ENCODE measurements at regions not wholly inside any gene's neighbourhood (a gene's known extent, or its start where the extent isn't known, plus 50 kb on each side); places are given as distances from the start of the nearest gene placed in this dataset.

GRCh38 chr4:17164666-17165065 is 266.2 kb upstream of the LDB2 start:
- DNase-seq (no peak), ATAC-seq (no peak)
- no peaks in the 10 kb centered on the region for H3K36me3 Mint-ChIP-seq
- Histone ChIP-seq H3K4me3 (ENCODE audit: low read length) (no peak overlapping the region), H3K36me3 (ENCODE audit: control insufficient read depth, insufficient read depth, low read length) (no peaks in the 10 kb centered on the region), H3K27ac (ENCODE audit: low read length) (no peak overlapping the region), H3K4me1 (ENCODE audit: control insufficient read depth, insufficient read depth, low read length) (no peaks in the 10 kb centered on the region), H3K27me3 (ENCODE audit: control insufficient read depth, insufficient read depth, low read length) (no peaks in the 10 kb centered on the region), H3K9me3 (ENCODE audit: control insufficient read depth, insufficient read depth, low read length) (no peaks in the 10 kb centered on the region)
- no peaks in the 10 kb centered on the region for H3K4me1 Mint-ChIP-seq
- no peak overlapping the region for H3K4me3 Mint-ChIP-seq
- H3K27me3 Mint-ChIP-seq (ENCODE audit: low read depth in 2 of 2), result no peaks in the 10 kb centered on the region
- TF ChIP-seq CTCF (IDR thresholded peaks at IDR 0.05), result no peak
- H3K9me3 Mint-ChIP-seq, result peaks cover 8% of the 10 kb centered on the region in 2 donors
- 70% methylated on average over 2 of the region's 2 CpGs for WGBS (ENCODE audit: insufficient coverage)
- no peak overlapping the region for H3K27ac Mint-ChIP-seq
- intact Hi-C loops (cut with micrococcal nuclease), result no loop called here

DNA sequence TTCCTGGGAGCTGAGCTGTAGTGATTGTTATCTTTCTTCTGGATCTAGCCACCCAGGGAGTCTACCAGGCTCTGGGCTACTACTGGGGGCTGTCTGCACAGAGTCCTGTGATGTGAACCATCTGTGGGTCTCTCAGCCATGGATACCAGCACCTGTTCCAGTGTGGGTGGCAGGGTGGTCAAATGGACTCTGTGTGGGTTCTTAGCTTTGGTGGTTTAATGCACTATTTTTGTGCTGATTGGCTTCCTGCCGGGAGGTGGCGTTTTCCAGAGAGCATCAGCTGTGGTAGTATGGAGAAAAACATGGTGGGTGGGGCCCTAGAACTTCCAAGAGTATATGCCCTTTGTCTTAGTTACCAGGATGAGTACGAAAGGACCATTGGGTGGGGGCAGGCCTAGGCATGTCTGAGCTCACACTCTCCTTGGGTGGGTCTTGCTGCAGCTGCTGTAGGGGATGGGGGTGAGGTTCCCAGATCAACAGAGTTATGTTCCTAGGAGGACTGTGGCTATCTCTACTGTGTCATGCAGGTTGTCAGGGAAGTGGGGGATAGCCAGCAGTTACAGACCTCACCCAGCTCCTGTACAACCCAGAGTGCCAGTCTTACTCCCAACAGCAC is 264.8 kb upstream of the LDB2 start:
- H3K4me3 ChIP-seq (ENCODE audit: low read length), result no peak overlapping the region
- no peaks in the 10 kb centered on the region for H3K4me1 ChIP-seq (ENCODE audit: control insufficient read depth, insufficient read depth, low read length)
- intact Hi-C loops (cut with micrococcal nuclease), result no loop called here
- no peaks in the 10 kb centered on the region for H3K36me3 ChIP-seq (ENCODE audit: control insufficient read depth, insufficient read depth, low read length)
- Mint-ChIP-seq H3K27ac (no peak overlapping the region), H3K27me3 (ENCODE audit: low read depth in 2 of 2) (no peaks in the 10 kb centered on the region), H3K9me3 (peaks cover 8 to 11% of the 10 kb centered on the region in 2 donors), H3K4me3 (no peak overlapping the region), H3K4me1 (no peaks in the 10 kb centered on the region), H3K36me3 (no peaks in the 10 kb centered on the region)
- WGBS (ENCODE audit: insufficient coverage), result 83% methylated on average over 3 of the region's 3 CpGs
- TF ChIP-seq CTCF (IDR thresholded peaks at IDR 0.05), result no peak
- no peaks in the 10 kb centered on the region for H3K9me3 ChIP-seq (ENCODE audit: control insufficient read depth, insufficient read depth, low read length)
- H3K27me3 ChIP-seq (ENCODE audit: control insufficient read depth, insufficient read depth, low read length), result no peaks in the 10 kb centered on the region
- DNase-seq, result no peak
- no peak overlapping the region for H3K27ac ChIP-seq (ENCODE audit: low read length)
- ATAC-seq, result no peak

GRCh38 chr4:17157304-17157703 is 258.9 kb upstream of the LDB2 start:
- no peaks in the 10 kb centered on the region for H3K4me1 Mint-ChIP-seq
- no peak overlapping the region for H3K27ac Mint-ChIP-seq
- no peak for TF ChIP-seq CTCF (IDR thresholded peaks at IDR 0.05)
- no peaks in the 10 kb centered on the region for H3K27me3 ChIP-seq (ENCODE audit: control insufficient read depth, insufficient read depth, low read length)
- no peak overlapping the region for H3K4me3 ChIP-seq (ENCODE audit: low read length)
- no peaks in the 10 kb centered on the region for H3K9me3 ChIP-seq (ENCODE audit: control insufficient read depth, insufficient read depth, low read length)
- H3K9me3 Mint-ChIP-seq, result peaks cover 8 to 17% of the 10 kb centered on the region in 2 donors
- no peaks in the 10 kb centered on the region for H3K4me1 ChIP-seq (ENCODE audit: control insufficient read depth, insufficient read depth, low read length)
- DNase-seq, result no peak
- H3K36me3 Mint-ChIP-seq, result no peaks in the 10 kb centered on the region
- intact Hi-C loops (cut with micrococcal nuclease), result no loop called here
- H3K27me3 Mint-ChIP-seq (ENCODE audit: low read depth in 2 of 2), result peaks cover 0 to 4% of the 10 kb centered on the region in 2 donors
- ATAC-seq, result no peak
- no peak overlapping the region for H3K4me3 Mint-ChIP-seq
- H3K36me3 ChIP-seq (ENCODE audit: control insufficient read depth, insufficient read depth, low read length), result no peaks in the 10 kb centered on the region
- no peak overlapping the region for H3K27ac ChIP-seq (ENCODE audit: low read length)
- WGBS (ENCODE audit: insufficient coverage), result 71% methylated on average over 3 of the region's 4 CpGs

DNA sequence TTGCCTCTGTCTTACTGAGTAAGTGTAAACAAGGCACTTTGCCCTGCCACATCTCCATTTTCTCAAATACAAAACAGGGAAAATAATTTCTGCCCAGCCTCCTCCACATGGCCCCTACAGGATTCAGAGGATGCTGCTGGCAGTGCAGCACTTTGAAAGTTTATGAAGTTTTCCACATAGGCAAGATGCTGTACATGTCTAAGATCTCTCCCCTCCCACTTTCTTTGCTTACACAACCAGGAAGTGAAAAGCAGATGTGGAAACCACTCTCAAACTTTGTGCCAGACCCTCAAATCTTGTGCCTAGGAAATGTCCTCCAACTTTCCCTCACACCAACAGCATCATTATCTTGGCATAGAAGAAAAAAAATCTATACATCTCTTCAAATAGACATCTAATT is 257.0 kb upstream of the LDB2 start:
- Histone ChIP-seq H3K27me3 (ENCODE audit: control insufficient read depth, insufficient read depth, low read length) (no peaks in the 10 kb centered on the region), H3K4me1 (ENCODE audit: control insufficient read depth, insufficient read depth, low read length) (no peaks in the 10 kb centered on the region), H3K9me3 (ENCODE audit: control insufficient read depth, insufficient read depth, low read length) (no peaks in the 10 kb centered on the region), H3K27ac (ENCODE audit: low read length) (no peak overlapping the region), H3K4me3 (ENCODE audit: low read length) (no peak overlapping the region), H3K36me3 (ENCODE audit: control insufficient read depth, insufficient read depth, low read length) (no peaks in the 10 kb centered on the region)
- no peak for TF ChIP-seq CTCF (IDR thresholded peaks at IDR 0.05)
- Mint-ChIP-seq H3K4me3 (no peak overlapping the region), H3K27me3 (ENCODE audit: low read depth in 2 of 2) (peaks cover 0 to 4% of the 10 kb centered on the region in 2 donors), H3K9me3 (peaks cover 3 to 12% of the 10 kb centered on the region in 2 donors), H3K27ac (no peak overlapping the region), H3K36me3 (no peaks in the 10 kb centered on the region), H3K4me1 (no peaks in the 10 kb centered on the region)
- intact Hi-C loops (cut with micrococcal nuclease), result no loop called here
- DNase-seq, result no peak
- no peak for ATAC-seq
